GM12875 (cell line): ENCODE measurements at regions not wholly inside any gene's neighbourhood (a gene's known extent, or its start where the extent isn't known, plus 50 kb on each side); places are given as distances from the start of the nearest gene placed in this dataset.

Experiments
- H3K4me3 ChIP-seq: one replicate; pipeline ENCODE4 v1.5.1; 2011; ENCODE audit warnings: low read depth, low read length, control low read depth
- CTCF ChIP-seq: IDR thresholded peaks from 2 replicates; pipeline ENCODE4 v1.5.1; 2011; ENCODE audit warnings: low read depth, mild to moderate bottlenecking, control low read depth, inconsistent platforms, low read length, moderate library complexity, borderline replicate concordance; ENCODE audit not compliant: insufficient read depth

DNA sequence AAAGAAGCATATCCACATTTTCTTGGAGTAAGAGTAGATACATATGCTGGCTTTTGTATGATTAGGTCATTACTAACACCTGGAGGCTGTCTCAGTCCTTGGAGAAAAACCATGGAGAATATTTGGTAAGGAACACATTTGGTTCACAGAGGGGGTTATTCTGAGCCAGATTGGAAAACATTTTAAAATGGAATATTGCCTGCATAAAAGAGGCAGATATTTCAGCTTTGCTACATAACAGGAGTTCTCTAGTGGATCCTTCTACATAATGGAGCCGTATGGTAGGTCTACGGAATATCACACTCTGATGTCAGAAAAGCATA lies 415.1 kb downstream of the ADGRL2 start:
- H3K4me3 ChIP-seq = no peak overlapping the region
- TF ChIP-seq CTCF = no peak

GRCh38 chr1:82215056-82215852 lies 414.5 kb downstream of the ADGRL2 start:
- no peak for TF ChIP-seq CTCF

GRCh38 chr1:82214606-82215005 lies 413.9 kb downstream of the ADGRL2 start:
- no peak overlapping the region for H3K4me3 ChIP-seq
- TF ChIP-seq CTCF = no peak

More at GRCh38 chr1:82215056-82215852, 414.5 kb downstream of the ADGRL2 start:
- no peak overlapping the region for H3K4me3 ChIP-seq

DNA sequence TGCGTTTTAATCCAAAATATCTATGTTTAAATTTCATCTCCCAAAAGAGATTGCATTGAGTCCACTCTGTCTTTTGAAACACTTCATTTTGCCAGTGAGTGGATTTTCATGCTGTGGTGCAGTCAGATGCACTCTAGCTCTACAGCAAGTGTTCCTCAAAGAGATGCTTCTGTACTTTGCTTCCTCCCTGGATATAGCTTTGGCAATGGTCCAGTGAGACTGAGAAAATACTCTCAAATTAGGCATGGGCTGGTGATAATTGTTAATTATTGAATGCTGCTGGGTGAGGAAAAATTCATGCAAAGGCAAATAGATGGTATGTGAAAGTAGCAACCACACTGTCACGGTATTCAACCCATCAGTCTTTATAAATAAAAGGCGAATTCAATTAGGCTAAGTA lies 396.9 kb downstream of the ADGRL2 start:
- H3K4me3 ChIP-seq = no peak overlapping the region
- no peak for TF ChIP-seq CTCF

GRCh38 chr1:82195245-82195644 lies 394.5 kb downstream of the ADGRL2 start:
- TF ChIP-seq CTCF = no peak
- H3K4me3 ChIP-seq = no peak overlapping the region

GRCh38 chr1:82185084-82185483 lies 384.4 kb downstream of the ADGRL2 start:
- no peak for TF ChIP-seq CTCF
- H3K4me3 ChIP-seq = no peak overlapping the region

DNA sequence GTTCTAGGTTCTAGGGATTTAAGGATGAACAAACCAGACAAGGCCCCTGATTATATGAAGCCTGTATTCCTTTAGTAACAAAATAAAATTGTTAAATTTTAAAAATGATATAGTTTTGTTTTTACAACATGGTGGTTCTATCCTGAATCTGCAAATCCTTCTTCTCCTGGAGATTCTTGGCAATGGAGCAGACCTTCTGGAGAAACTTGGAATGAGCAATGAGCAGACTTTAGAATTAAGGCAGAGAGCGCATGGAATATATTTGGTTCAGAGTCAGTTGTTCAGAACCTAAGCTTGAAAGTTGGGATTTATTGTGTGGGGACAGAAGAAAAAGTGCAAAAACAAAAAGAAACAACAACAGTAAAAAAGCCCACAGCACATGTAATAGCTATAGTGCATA lies 381.1 kb downstream of the ADGRL2 start:
- TF ChIP-seq CTCF = no peak
- H3K4me3 ChIP-seq = no peak overlapping the region
